ENCODE measurements at regions not wholly inside any gene's neighbourhood (a gene's known extent, or its start where the extent isn't known, plus 50 kb on each side); places are given as distances from the start of the nearest gene placed in this dataset.

- TF ChIP-seq CTCF (optimal IDR thresholded peaks at IDR 0.05 in 1 of 3, IDR thresholded peaks at IDR 0.05 in 1 of 3, conservative IDR thresholded peaks at IDR 0.05 in 1 of 3; ENCODE audit: extremely low read depth in 1 of 3, insufficient read depth in 2 of 3, low read length in 3 of 3) (no peak), EZH2 (IDR thresholded peaks at IDR 0.05; ENCODE audit: low read length) (no peak)
These were observed 79.4 kb upstream of the PCGF5 start for GRCh38 chr10:91140995-91141549.

All from keratinocyte (primary cell).